Body of pancreas (tissue), 4 donors: ENCODE measurements at regions not wholly inside any gene's neighbourhood (a gene's known extent, or its start where the extent isn't known, plus 50 kb on each side); places are given as distances from the start of the nearest gene placed in this dataset.

ENCODE experiments used
- POLR2A ChIP-seq, 3 donors: fragments of 450-650 bp; IDR thresholded peaks; one replicate each; pipeline ENCODE4 v1.6.1; 2016; ENCODE audit warnings: antibody characterized with exemption in 3 of 3, mild to moderate bottlenecking in 2 of 3
- TF ChIP-seq, protein P1 (sequence below), 7 experiments: fragments of 450-650 bp in 4 of 7; fragments of 200-600 bp in 3 of 7; sonication (generic) in 3 of 7; IDR thresholded peaks; one replicate each; pipeline ENCODE4 v1.5.1; 2016 to 2019; ENCODE audit warnings: antibody characterized with exemption in 7 of 7

DNA sequence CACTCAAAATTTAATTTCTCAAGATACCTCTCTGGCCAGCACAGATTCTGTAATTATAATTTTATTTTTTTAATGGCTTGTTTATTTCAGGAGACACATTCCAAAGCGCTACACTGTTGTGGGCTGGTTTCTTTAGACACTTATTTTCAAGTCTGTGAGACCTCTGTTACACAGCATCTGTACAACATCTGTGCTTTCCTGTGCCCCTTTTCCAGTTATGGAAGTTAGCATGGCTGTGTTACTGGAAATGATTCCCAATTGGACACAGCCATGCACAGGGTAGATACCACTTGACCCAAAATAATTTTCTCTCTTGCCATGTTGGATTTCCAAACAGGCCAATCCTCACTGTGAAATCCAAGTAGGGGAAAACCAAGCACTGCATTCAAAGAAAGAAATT, 172.3 kb upstream of the ADCY1 start:
- no peak for TF ChIP-seq POLR2A (IDR thresholded peaks at IDR 0.05)
- TF ChIP-seq, protein P1, sequence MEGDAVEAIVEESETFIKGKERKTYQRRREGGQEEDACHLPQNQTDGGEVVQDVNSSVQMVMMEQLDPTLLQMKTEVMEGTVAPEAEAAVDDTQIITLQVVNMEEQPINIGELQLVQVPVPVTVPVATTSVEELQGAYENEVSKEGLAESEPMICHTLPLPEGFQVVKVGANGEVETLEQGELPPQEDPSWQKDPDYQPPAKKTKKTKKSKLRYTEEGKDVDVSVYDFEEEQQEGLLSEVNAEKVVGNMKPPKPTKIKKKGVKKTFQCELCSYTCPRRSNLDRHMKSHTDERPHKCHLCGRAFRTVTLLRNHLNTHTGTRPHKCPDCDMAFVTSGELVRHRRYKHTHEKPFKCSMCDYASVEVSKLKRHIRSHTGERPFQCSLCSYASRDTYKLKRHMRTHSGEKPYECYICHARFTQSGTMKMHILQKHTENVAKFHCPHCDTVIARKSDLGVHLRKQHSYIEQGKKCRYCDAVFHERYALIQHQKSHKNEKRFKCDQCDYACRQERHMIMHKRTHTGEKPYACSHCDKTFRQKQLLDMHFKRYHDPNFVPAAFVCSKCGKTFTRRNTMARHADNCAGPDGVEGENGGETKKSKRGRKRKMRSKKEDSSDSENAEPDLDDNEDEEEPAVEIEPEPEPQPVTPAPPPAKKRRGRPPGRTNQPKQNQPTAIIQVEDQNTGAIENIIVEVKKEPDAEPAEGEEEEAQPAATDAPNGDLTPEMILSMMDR (IDR thresholded peaks at IDR 0.05), result no peak
